HepG2 (cell line): ENCODE measurements at regions not wholly inside any gene's neighbourhood (a gene's known extent, or its start where the extent isn't known, plus 50 kb on each side); places are given as distances from the start of the nearest gene placed in this dataset.
"Not testable (repeated sequence)": the region's sequence is repeated elsewhere in the genome, so short reads cannot be mapped to it uniquely, and the experiment has no call there.

ENCODE experiments used
- ATAC-seq: fragments of 200-7000 bp; cut with Tn5 transposase; 3 replicates; pipeline ENCODE4 v1.9.1; 2020; ENCODE audit warnings: mild to moderate bottlenecking, moderate library complexity
- BruUV-seq: library from RNA; stranded (reverse); fragments of 400-500 nt; replicated peaks from 2 replicates; lab custom pipeline; 2021; lab: Mats Ljungman, UMichigan
- CTCF ChIA-PET: fragments of 300-600 bp; formaldehyde crosslinking; extraction: SDS; loops from one replicate; lab custom pipeline; 2021; ENCODE audit warnings: low total read pairs, inconsistent platforms, low intra/inter-chr PET ratio; lab: Yijun Ruan, JAX
- POLR2A ChIA-PET: fragments of 350-600 bp; sonication (Branson Sonifier 250); formaldehyde crosslinking; loops from one replicate; lab custom pipeline; 2020; ENCODE audit warnings: antibody characterized with exemption, inconsistent platforms; lab: Yijun Ruan, JAX
- DNase-seq: peaks from one replicate; pipeline ENCODE4 v3.0.0-alpha.2; 2015; ENCODE audit warnings: low spot score
- FAIRE-seq: peaks from 3 replicates; lab custom pipeline; 2011; peaks lifted over from hg19 to GRCh38; lab: Jason Lieb, UNC
- H2AFZ ChIP-seq: one replicate; pipeline ENCODE4 v1.6.1; 2011; ENCODE audit warnings: low read length, inconsistent platforms
- H3K27ac ChIP-seq: fragments of 300-600 bp; 3 replicates; pipeline ENCODE4 v1.8.0; 2011; ENCODE audit warnings: mixed run types, mild to moderate bottlenecking, mixed read lengths, low read length, inconsistent platforms; ENCODE audit not compliant: insufficient read depth; ENCODE audit errors: extremely low read length
- H3K27me3 ChIP-seq, 2 experiments: fragments of 200-600 bp in 1 of 2; 2 replicates in 1 of 2; 3 replicates in 1 of 2; pipeline versions ENCODE4 v1.6.0 to v1.8.0; 2011; ENCODE audit warnings: low read length in 2 of 2, mild to moderate bottlenecking in 2 of 2, moderate library complexity in 2 of 2, inconsistent platforms in 1 of 2; ENCODE audit not compliant: insufficient read depth in 2 of 2, control insufficient read depth in 1 of 2
- H3K36me3 ChIP-seq, 2 experiments: fragments of 200-600 bp in 1 of 2; replicated peaks in 1 of 2; 2 replicates in 1 of 2; 3 replicates in 1 of 2; pipeline versions ENCODE4 v1.5.1 to v1.8.0; 2011; ENCODE audit warnings: low read length in 2 of 2, inconsistent platforms in 1 of 2; ENCODE audit not compliant: insufficient read depth in 2 of 2, control insufficient read depth in 1 of 2
- H3K4me1 ChIP-seq: 2 replicates; pipeline ENCODE4 v1.5.1; 2012; ENCODE audit warnings: low read length, inconsistent platforms; ENCODE audit not compliant: insufficient read depth
- H3K4me2 ChIP-seq: 2 replicates; pipeline ENCODE4 v1.6.0; 2011; ENCODE audit warnings: low read depth, low read length, inconsistent platforms
- H3K4me3 ChIP-seq, 3 experiments: fragments of 200-600 bp in 1 of 3; sonication (generic), shearing (Covaris generic) in 1 of 3; replicated peaks in 1 of 3; 2 replicates each; pipeline ENCODE4 v1.5.1; 2011 to 2016; ENCODE audit warnings: low read length in 3 of 3, inconsistent platforms in 2 of 3, low read depth in 2 of 3, mild to moderate bottlenecking in 2 of 3, control low read depth in 1 of 3, mixed read lengths in 1 of 3; ENCODE audit not compliant: insufficient read depth in 1 of 3
- H3K79me2 ChIP-seq: one replicate; pipeline ENCODE4 v1.6.1; 2011; ENCODE audit warnings: low read length, inconsistent platforms; ENCODE audit not compliant: insufficient read depth
- H3K9ac ChIP-seq: 2 replicates; pipeline ENCODE4 v1.6.0; 2011; ENCODE audit warnings: mild to moderate bottlenecking, low read depth, low read length, inconsistent platforms; ENCODE audit not compliant: insufficient read depth
- H3K9me3 ChIP-seq: 2 replicates; pipeline ENCODE4 v1.5.1; 2012; ENCODE audit warnings: mild to moderate bottlenecking, low read length
- H4K20me1 ChIP-seq: 2 replicates; pipeline ENCODE4 v1.6.0; 2011; ENCODE audit warnings: inconsistent platforms, mild to moderate bottlenecking, low read length, moderate library complexity; ENCODE audit not compliant: insufficient read depth
- GPN1 ChIP-seq: sonication (generic); formaldehyde crosslinking; IDR thresholded peaks from 2 replicates; pipeline ENCODE4 v1.5.1; 2020; ENCODE audit warnings: missing genetic modification reagents, borderline replicate concordance
- ZFP1 ChIP-seq: IDR thresholded peaks from 2 replicates; pipeline ENCODE4 v1.6.1; 2016
- ZNF30 ChIP-seq: sonication (generic); formaldehyde crosslinking; IDR thresholded peaks from 2 replicates; pipeline ENCODE4 v1.5.0; 2020; ENCODE audit warnings: mild to moderate bottlenecking, missing genetic modification reagents
- ZNF678 ChIP-seq: sonication (generic); formaldehyde crosslinking; IDR thresholded peaks from 2 replicates; pipeline ENCODE4 v1.4.0; 2020; ENCODE audit warnings: mild to moderate bottlenecking, missing genetic modification reagents
- WGBS: methylation state at CpG from one replicate; pipeline ENCODE4 v1.1.6; 2017; ENCODE audit warnings: low lambda C conversion rate; 5-methylcytosine and 5-hydroxymethylcytosine counted together
- in situ Hi-C: cut with HindIII; loops from 2 replicates; pipeline ENCODE4 v1.10.0; 2017; ENCODE audit warnings: low pct_unique_long_range_greater_than_20kb; ENCODE audit not compliant: extremely low pct_ligation_motif_present
- intact Hi-C: fragments of 100-400 bp; cut with micrococcal nuclease; formaldehyde crosslinking; loops from one replicate; pipeline ENCODE4 v1.10.0; 2022; ENCODE audit not compliant: unreplicated experiment

- POLR2A ChIA-PET, result interaction anchor here (0.9 kb wide), 1 partner anchor 19 kb away, joined by 3 read pairs; no protein-coding TSS in a partner anchor
Measured at GRCh38 chr9:129539446-129539845, 81.5 kb downstream of the C9orf50 start.

GRCh38 chr9:129531860-129532402 lies 89.0 kb downstream of the C9orf50 start:
- H3K4me3 ChIP-seq, H3K9ac ChIP-seq, H2AFZ ChIP-seq, BruUV-seq, in situ Hi-C loops, H3K9me3 ChIP-seq, DNase-seq, POLR2A ChIA-PET, ATAC-seq, H4K20me1 ChIP-seq, intact Hi-C loops, H3K27me3 ChIP-seq, H3K36me3 ChIP-seq, H3K27ac ChIP-seq, H3K79me2 ChIP-seq, FAIRE-seq, H3K4me2 ChIP-seq, H3K4me1 ChIP-seq, CTCF ChIA-PET: not testable (repeated sequence)
- WGBS, result 49% methylated on average over 5 of the region's 5 CpGs

More at GRCh38 chr9:129539446-129539845, 81.5 kb downstream of the C9orf50 start:
- Histone ChIP-seq H4K20me1 (no peaks in the 10 kb centered on the region), H3K79me2 (no peaks in the 10 kb centered on the region), H3K9me3 (peaks cover 6% of the 10 kb centered on the region), H2AFZ (no peak overlapping the region), H3K9ac (no peak overlapping the region), H3K36me3 (no peaks in the 10 kb centered on the region), H3K4me1 (no peaks in the 10 kb centered on the region), H3K4me3 (no peak overlapping the region), H3K4me2 (no peak overlapping the region), H3K27me3 (no peaks in the 10 kb centered on the region), H3K27ac (no peak overlapping the region)
- in situ Hi-C loops (no loop called here), intact Hi-C loops (no loop called here)
- WGBS, result 85% methylated on average over 4 of the region's 4 CpGs
- FAIRE-seq (no peak), DNase-seq (no peak), ATAC-seq (no peak)
- CTCF ChIA-PET, result no interaction called here
- no TSS peak for BruUV-seq
- TF ChIP-seq ZFP1 (CRISPR knock-in tag), result peak; percentile 87; the same call in 1 of the 2 replicates
- TF ChIP-seq ZNF30 (CRISPR knock-in tag), result no peak
- no peak for TF ChIP-seq ZNF678 (CRISPR knock-in tag)
- no peak for TF ChIP-seq GPN1 (CRISPR knock-in tag)

- BruUV-seq, H3K4me3 ChIP-seq, H3K4me2 ChIP-seq, H3K27ac ChIP-seq, in situ Hi-C loops, H3K9ac ChIP-seq, H3K9me3 ChIP-seq, FAIRE-seq, CTCF ChIA-PET, DNase-seq, H4K20me1 ChIP-seq, H3K36me3 ChIP-seq, H2AFZ ChIP-seq, H3K79me2 ChIP-seq, ATAC-seq, intact Hi-C loops: not testable (repeated sequence)
- WGBS, result 96% methylated on average over 1 of the region's 1 CpG
- Histone ChIP-seq H3K27me3 (peaks cover 0 to 15% of the 10 kb centered on the region in 2 experiments; a peak in 2 of 5 replicates), H3K4me1 (peaks cover 18% of the 10 kb centered on the region)
- POLR2A ChIA-PET, result interaction anchor here (0.8 kb wide), 1 partner anchor 29 kb away, joined by 3 read pairs; no protein-coding TSS in a partner anchor
Measured at GRCh38 chr9:129527955-129528354, 92.9 kb downstream of the C9orf50 start.
